Osteocyte (in vitro differentiated cells): ENCODE measurements at regions not wholly inside any gene's neighbourhood (a gene's known extent, or its start where the extent isn't known, plus 50 kb on each side); places are given as distances from the start of the nearest gene placed in this dataset.

Experiments used
- DNase-seq: peaks from one replicate; pipeline ENCODE4 v3.0.0; 2021; ENCODE audit warnings: mixed read lengths; ENCODE audit not compliant: unreplicated experiment; ENCODE audit errors: extremely low spot score
- H3K27ac Mint-ChIP-seq: one replicate; pipeline ENCODE4 v1.8.0; 2021; ENCODE audit warnings: mild to moderate bottlenecking, mixed read lengths; ENCODE audit not compliant: unreplicated experiment
- H3K27me3 Mint-ChIP-seq: one replicate; pipeline ENCODE4 v1.8.0; 2021; ENCODE audit warnings: mixed read lengths; ENCODE audit not compliant: unreplicated experiment
- H3K36me3 Mint-ChIP-seq: one replicate; pipeline ENCODE4 v1.8.0; 2021; ENCODE audit warnings: mixed read lengths; ENCODE audit not compliant: unreplicated experiment
- H3K4me1 Mint-ChIP-seq: one replicate; pipeline ENCODE4 v1.8.0; 2021; ENCODE audit warnings: mixed read lengths; ENCODE audit not compliant: unreplicated experiment
- H3K4me3 Mint-ChIP-seq: one replicate; pipeline ENCODE4 v1.8.0; 2021; ENCODE audit warnings: mild to moderate bottlenecking, moderate library complexity, mixed read lengths; ENCODE audit not compliant: unreplicated experiment
- H3K9me3 Mint-ChIP-seq: one replicate; pipeline ENCODE4 v1.8.0; 2021; ENCODE audit warnings: mixed read lengths; ENCODE audit not compliant: unreplicated experiment
- TF ChIP-seq, protein P1 (sequence below): fragments of 200-600 bp; sonication (generic); IDR thresholded peaks from 2 replicates; pipeline ENCODE4 v1.5.0; 2021; ENCODE audit warnings: antibody characterized with exemption, mild to moderate bottlenecking, moderate library complexity

DNA sequence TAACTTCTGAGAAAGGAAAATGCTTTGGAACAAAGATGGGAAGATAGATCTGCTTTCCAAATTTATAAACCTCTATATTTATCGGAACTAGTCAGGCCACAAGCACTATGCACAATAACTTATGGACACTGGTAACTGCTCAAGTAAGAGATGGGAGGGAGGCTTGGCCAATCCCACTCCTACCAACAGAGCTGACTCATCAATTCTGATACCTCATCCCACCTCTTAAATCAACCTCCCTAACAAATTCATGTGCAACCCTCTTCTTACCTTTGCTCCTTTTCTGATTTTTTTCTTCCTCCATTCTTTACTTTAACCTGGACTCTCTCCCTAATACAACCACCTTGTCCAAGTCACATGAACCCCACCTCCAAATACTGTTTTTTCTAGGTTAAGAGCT is 289.9 kb upstream of the FAM241A start:
- Mint-ChIP-seq H3K4me3 (no peak overlapping the region), H3K36me3 (no peaks in the 10 kb centered on the region), H3K9me3 (no peaks in the 10 kb centered on the region), H3K27ac (no peak overlapping the region), H3K27me3 (peaks cover 11% of the 10 kb centered on the region), H3K4me1 (no peaks in the 10 kb centered on the region)
- TF ChIP-seq, protein P1, sequence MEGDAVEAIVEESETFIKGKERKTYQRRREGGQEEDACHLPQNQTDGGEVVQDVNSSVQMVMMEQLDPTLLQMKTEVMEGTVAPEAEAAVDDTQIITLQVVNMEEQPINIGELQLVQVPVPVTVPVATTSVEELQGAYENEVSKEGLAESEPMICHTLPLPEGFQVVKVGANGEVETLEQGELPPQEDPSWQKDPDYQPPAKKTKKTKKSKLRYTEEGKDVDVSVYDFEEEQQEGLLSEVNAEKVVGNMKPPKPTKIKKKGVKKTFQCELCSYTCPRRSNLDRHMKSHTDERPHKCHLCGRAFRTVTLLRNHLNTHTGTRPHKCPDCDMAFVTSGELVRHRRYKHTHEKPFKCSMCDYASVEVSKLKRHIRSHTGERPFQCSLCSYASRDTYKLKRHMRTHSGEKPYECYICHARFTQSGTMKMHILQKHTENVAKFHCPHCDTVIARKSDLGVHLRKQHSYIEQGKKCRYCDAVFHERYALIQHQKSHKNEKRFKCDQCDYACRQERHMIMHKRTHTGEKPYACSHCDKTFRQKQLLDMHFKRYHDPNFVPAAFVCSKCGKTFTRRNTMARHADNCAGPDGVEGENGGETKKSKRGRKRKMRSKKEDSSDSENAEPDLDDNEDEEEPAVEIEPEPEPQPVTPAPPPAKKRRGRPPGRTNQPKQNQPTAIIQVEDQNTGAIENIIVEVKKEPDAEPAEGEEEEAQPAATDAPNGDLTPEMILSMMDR, result no peak
- DNase-seq, result no peak

DNA sequence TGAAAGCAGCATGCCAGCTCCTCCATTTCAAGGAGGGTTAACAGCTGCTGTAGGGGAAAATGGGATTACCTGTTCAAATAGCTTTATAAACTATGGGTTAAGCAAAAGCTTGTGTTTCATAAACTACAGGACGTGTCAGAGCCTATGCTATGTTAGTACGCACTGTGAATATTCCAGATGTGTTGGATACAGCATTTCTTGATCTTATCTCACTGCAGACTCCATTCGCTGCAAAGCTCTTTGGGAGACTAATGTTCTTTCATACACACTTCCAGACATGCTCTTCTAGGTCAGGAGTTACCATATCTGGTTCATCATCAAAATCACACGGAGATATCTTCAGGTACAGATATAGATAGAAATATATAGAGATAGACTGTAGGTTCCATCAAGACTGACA is 281.2 kb upstream of the FAM241A start:
- Mint-ChIP-seq H3K9me3 (peaks cover 4% of the 10 kb centered on the region), H3K27me3 (peaks cover 2% of the 10 kb centered on the region), H3K36me3 (no peaks in the 10 kb centered on the region), H3K27ac (no peak overlapping the region), H3K4me3 (no peak overlapping the region), H3K4me1 (no peaks in the 10 kb centered on the region)
- DNase-seq, result no peak
- TF ChIP-seq, protein P1, result no peak

DNA sequence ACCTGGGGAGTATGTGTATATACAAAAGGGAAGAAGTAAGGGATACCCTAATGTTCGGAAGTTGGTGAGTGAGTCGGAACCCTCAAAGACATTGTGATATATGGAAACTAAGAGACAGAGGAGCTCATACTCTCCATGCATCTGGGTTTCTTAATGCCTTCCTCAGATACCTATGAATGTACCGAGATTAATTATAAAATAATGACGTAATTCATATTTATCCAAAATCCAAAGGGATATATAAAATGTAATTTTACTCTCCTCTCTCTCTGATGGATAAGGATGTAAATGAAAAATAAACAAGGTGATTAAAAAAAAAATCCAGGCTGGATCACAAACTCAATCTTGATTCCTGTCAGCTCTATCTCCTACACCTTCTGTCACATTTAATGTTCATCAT is 275.9 kb upstream of the FAM241A start:
- no peaks in the 10 kb centered on the region for H3K36me3 Mint-ChIP-seq
- H3K9me3 Mint-ChIP-seq, result peaks cover 4% of the 10 kb centered on the region
- H3K4me3 Mint-ChIP-seq, result no peak overlapping the region
- H3K27ac Mint-ChIP-seq, result no peak overlapping the region
- no peak for DNase-seq
- no peaks in the 10 kb centered on the region for H3K27me3 Mint-ChIP-seq
- TF ChIP-seq, protein P1, result no peak
- H3K4me1 Mint-ChIP-seq, result no peaks in the 10 kb centered on the region

DNA sequence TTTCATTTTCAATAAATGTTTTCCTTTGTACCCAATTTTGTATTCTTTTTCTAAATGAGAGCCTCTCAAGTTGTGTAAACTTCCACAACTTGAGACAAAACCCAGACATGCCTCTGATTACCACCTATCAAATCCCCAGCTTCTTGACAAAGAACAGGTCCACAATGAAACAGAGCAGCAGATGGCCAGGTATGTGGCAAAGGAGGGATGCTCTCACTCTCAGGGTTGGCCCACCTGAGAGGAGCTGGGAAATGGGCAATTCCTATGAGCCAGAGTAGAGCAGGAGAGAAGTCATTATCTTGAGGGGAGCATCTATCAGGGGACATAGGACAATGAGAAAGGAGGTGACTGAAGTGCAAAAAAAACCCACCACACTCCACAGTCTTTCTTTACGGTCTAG is 273.5 kb upstream of the FAM241A start:
- H3K27me3 Mint-ChIP-seq, result no peaks in the 10 kb centered on the region

DNA sequence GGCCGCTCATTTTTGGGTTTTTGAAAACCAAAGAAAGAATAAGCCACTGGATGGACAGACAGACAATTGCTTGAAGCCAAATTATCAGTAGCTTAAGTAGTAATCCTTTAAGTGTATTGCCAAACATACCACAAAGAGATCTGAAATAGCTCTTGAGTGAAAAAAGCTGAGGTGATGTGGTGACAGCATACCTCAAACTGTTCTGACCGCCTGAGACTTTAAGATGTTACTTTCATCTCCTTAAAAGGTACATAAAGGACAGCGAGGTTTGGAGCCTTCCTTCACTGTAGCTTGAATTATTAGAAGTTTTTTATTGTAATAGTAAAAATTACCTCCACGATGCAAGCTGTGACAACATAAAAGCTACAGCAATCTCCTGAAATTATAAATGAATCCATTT is 271.5 kb upstream of the FAM241A start:
- Mint-ChIP-seq H3K9me3 (no peaks in the 10 kb centered on the region), H3K27me3 (no peaks in the 10 kb centered on the region), H3K27ac (no peak overlapping the region), H3K4me3 (no peak overlapping the region), H3K36me3 (no peaks in the 10 kb centered on the region), H3K4me1 (no peaks in the 10 kb centered on the region)
- TF ChIP-seq, protein P1, result no peak
- DNase-seq, result no peak

More for the DNA sequence above, 273.5 kb upstream of the FAM241A start:
- Mint-ChIP-seq H3K9me3 (peaks cover 4% of the 10 kb centered on the region), H3K4me1 (no peaks in the 10 kb centered on the region), H3K36me3 (no peaks in the 10 kb centered on the region), H3K27ac (no peak overlapping the region), H3K4me3 (no peak overlapping the region)
- DNase-seq, result no peak
- TF ChIP-seq, protein P1, result no peak
